Choroid plexus epithelial cell (primary cell): ENCODE measurements at regions not wholly inside any gene's neighbourhood (a gene's known extent, or its start where the extent isn't known, plus 50 kb on each side); places are given as distances from the start of the nearest gene placed in this dataset.

ENCODE experiments used
- DNase-seq: peaks from one replicate; pipeline ENCODE4 v3.0.0-alpha.2; 2010; ENCODE audit warnings: low read depth
- H3K4me3 ChIP-seq: 2 replicates; pipeline ENCODE4 v1.5.1; 2011; ENCODE audit warnings: low read depth, mild to moderate bottlenecking, control low read depth, low read length, moderate library complexity
- TF ChIP-seq, protein P1 (sequence below): conservative IDR thresholded peaks from 2 replicates; pipeline ENCODE4 v1.5.1; 2011; ENCODE audit warnings: low read depth, mild to moderate bottlenecking, control low read depth, inconsistent platforms, low read length, moderate library complexity

DNA sequence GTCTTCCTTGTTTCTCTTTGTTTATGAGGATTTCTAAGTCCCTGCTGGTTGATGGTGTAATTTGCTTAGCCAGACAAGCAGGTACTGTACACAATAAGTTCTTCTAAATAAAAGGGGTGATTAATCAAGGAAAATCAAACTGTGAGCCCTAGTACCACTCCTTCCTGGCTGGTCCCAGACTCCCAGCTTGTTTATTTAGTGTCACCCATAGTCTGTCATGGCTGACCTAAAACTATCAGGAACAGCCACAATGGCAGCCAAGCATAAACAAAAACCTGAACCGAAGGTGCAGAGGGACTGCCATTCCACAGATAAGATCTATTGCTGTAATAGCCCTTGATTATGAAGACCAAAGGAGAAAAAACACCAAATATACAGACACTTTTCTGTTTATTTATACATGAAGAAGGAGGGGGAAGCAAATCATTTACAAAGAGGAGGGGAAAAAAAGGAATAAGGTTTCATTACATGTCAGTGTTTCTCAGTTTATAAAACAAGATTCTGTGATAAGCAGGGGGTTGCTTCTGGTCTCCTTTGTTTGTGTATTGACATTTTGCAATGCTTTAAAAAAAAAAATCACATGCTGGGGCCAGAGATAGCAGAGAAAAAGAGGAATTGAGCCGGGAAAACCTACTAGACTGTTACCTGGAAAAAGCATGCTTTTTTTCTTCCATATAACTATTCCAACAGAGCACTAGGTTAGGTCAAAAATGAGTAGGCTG lies 182.4 kb upstream of the DPH6 start:
- TF ChIP-seq, protein P1, sequence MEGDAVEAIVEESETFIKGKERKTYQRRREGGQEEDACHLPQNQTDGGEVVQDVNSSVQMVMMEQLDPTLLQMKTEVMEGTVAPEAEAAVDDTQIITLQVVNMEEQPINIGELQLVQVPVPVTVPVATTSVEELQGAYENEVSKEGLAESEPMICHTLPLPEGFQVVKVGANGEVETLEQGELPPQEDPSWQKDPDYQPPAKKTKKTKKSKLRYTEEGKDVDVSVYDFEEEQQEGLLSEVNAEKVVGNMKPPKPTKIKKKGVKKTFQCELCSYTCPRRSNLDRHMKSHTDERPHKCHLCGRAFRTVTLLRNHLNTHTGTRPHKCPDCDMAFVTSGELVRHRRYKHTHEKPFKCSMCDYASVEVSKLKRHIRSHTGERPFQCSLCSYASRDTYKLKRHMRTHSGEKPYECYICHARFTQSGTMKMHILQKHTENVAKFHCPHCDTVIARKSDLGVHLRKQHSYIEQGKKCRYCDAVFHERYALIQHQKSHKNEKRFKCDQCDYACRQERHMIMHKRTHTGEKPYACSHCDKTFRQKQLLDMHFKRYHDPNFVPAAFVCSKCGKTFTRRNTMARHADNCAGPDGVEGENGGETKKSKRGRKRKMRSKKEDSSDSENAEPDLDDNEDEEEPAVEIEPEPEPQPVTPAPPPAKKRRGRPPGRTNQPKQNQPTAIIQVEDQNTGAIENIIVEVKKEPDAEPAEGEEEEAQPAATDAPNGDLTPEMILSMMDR: no peak
- DNase-seq: peak; percentile 28
- H3K4me3 ChIP-seq: no peak overlapping the region

DNA sequence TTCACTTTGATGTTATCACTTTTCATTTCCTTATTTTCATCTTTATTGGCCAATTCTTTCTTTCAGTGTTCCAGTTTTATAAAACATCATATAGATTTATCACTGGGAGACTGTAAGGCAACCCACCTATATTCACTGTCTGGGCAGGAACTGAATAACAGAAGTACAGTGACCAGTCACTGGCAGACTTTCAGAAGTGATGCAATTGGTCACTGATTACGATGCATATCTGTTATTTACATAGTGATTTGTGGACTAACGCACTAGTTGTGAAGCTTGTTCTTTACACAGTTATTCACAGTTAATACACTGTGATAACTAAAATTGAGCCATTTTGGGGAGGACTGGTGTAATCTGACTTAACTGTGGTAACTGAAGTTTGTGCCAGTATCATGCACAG lies 190.2 kb upstream of the DPH6 start:
- TF ChIP-seq, protein P1: no peak
- peak; percentile 57 for DNase-seq
- no peak overlapping the region for H3K4me3 ChIP-seq

DNA sequence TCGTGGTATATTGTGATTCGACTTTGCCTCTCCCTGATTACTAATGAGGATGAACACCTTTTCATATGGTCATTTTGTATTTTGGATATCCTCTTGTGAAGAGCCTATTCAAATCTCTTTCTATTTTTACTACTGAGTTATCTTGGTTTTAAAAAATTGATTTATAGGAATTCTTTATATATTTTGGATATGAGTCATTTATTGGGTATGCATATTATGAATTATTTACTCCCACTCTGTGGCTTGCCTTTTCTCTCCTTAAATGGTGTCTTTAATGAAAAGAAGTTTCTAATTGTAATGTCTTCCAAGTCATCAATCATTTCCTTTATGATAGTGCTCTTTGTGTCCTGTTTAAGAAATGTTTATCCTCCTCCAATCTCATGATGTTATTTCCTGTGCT lies 191.5 kb upstream of the DPH6 start:
- DNase-seq: peak; percentile 36

DNA sequence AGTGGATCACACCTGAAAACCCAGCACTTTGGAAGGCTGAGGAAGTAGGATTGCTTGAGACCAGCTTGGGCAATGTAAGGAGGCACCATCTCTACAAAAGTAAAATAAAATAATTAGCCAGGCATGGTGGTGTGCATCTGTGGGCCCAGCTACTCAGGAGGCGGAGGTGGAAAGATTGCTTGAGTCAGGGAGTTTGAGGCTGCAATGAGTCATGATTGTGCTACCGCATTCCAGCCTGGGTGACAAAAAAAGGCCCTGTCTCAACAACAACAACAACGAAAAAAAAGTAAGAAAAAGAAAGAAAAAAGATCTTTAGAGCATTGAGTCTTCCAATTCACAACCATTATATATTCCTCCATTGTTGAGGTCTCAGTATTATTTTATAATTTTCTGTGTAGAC lies 192.4 kb upstream of the DPH6 start:
- TF ChIP-seq, protein P1: no peak
- no peak overlapping the region for H3K4me3 ChIP-seq
- DNase-seq: peak; percentile 91

More for the DNA sequence above, 191.5 kb upstream of the DPH6 start:
- TF ChIP-seq, protein P1: no peak
- H3K4me3 ChIP-seq: no peak overlapping the region

DNA sequence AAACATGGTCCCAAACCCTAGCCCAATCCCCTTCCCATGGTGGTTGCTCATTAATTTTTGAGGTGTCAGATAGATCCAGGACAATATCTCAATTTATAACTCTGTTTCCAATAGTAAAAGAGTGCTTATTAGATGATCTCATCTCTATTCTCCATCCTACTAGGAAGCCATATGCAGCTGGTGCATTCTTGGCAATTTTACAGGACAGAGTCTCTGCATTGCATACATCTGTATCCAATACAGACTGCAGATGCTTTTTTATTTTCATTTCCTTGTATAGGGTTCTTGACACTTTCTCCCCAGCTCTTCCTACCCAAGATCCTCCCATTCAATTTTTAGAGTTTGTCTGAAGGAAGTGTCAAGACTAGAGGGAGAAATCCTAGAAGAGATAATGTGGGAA lies 194.8 kb upstream of the DPH6 start:
- H3K4me3 ChIP-seq: no peak overlapping the region
- TF ChIP-seq, protein P1: no peak
- DNase-seq: peak; percentile 90

DNA sequence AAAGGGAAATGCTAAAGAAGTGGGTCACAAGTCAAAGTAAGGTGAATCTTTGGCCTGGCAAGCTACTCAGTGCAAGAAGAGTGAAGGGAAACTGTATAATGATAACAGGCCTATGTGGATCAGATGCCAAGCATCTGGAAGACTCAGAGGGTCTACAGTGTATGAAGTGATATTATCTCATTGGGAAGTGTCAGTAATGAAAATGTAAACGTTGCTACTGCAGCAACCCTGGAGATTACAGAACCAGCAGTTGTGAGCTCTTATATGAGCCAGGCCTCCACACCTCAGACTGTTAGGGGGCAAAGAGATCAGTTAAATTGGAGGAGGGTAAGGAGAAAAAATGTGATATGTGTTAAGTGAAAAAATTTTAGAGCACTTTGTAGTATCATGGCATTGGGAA lies 195.4 kb upstream of the DPH6 start:
- no peak overlapping the region for H3K4me3 ChIP-seq
- DNase-seq: no peak
- TF ChIP-seq, protein P1: no peak

DNA sequence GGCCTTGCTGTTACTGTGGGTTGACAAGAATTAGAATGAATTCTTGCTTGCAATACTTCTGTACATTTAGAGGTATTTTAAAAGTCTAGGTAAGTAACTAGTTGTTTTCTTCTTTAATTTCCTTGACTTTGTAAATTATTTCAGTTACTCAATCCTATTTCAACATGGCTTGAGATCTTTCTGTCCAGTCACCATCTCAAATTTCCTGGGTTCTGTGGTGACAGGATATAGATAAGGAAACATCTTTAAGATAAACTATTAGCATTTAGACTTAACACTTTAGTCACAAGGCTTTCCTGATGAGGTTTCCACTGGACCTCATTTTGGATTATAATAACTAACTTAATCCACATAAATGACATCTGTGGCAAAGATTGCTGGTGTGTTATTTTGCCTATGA lies 195.9 kb upstream of the DPH6 start:
- no peak overlapping the region for H3K4me3 ChIP-seq
- TF ChIP-seq, protein P1: no peak
- DNase-seq: peak; percentile 50
